GM18873 (cell line): ENCODE measurements at regions not wholly inside any gene's neighbourhood (a gene's known extent, or its start where the extent isn't known, plus 50 kb on each side); places are given as distances from the start of the nearest gene placed in this dataset.
"Not testable (repeated sequence)": the region's sequence is repeated elsewhere in the genome, so short reads cannot be mapped to it uniquely, and the experiment has no call there.

ENCODE experiments used
- ATAC-seq: cut with Tn5 transposase; IDR thresholded peaks from one replicate; pipeline ENCODE4 v1.9.1; 2021; ENCODE audit warnings: mild to moderate bottlenecking, moderate library complexity, moderate number of reproducible peaks; ENCODE audit not compliant: unreplicated experiment, low FRiP score

DNA sequence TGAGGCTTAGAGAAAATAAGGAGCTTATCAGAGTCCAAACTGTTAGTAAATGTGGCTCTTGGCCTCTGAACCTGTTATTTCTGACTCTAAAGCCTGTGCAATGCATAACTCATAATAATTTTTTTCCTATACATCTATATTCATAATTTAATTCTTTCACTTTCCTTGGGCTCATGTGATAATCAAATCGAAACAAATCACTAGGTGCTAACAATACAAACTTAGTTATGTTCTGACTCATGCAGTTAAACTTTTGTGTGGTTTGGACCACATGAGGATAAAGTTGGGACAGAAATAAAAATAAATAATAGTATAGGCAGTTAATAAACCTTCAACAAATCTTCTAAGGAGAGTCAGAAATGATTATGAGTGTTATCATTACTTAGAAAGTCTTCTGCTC is 1629.0 kb downstream of the OLFM4 start:
- ATAC-seq = no peak

GRCh38 chr13:54658771-54659170 is 1630.2 kb downstream of the OLFM4 start:
- no peak for ATAC-seq

DNA sequence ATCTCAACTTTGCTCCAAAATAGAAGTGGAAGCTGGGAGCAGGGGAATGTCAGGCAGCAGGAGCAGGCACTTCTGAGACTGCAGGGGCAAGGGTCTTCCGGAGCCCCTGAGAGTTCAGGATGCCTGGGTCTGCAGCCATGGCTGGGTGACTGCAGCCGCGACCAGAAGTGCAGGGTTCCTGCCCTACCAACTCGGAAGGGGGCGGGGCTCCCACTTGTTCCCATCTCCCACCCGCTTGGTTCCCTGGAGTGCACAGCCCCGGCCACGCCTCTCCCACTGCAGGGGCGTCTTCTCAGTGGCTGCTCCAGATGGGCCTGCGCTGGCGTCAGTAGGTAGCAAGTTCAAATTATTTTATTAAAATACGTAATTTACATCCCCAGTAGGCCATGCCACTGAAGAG is 1631.7 kb downstream of the OLFM4 start:
- ATAC-seq = no peak

- ATAC-seq = no peak
Observed at GRCh38 chr13:54676526-54677113, 1648.0 kb downstream of the OLFM4 start.

DNA sequence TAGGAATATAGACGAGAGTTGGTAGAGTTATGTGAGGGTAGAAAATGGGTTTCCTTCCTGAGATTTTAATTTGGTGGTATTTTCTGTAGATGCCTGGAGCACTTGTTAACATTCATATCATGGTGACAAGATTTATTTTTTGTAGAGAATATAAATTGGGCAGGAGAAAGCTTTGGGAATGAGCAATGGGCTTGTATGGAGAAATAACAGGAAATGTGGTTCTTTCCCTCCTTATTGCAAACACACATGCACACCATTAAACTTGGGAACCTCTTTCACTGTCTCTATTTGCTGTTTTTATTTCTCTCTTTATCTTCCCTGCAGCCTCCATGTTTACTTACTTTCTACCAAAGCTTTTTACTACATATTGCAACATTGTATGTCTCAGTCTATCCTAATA is 1653.6 kb downstream of the OLFM4 start:
- ATAC-seq = no peak

DNA sequence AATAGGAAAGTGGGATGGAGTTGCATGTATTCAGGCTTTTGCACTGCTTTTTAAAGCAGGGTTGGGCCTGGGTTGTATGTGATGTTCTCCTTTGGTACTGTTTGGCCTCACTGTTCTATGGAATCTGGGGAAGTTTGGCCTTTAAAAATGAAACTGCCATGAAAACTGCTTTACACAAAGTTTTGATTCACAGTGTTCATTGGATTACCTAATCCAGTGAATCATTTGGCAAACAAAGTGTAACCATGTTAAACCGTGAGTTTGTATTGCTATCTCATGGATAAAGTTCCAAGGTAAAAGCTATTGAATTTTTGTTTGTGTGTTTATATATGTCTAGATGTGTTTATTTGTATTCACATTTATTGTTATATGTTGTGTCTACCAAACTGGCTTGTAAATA is 1658.6 kb downstream of the OLFM4 start:
- no peak for ATAC-seq

- no peak for ATAC-seq
Observed at GRCh38 chr13:54699831-54700230, 1671.2 kb downstream of the OLFM4 start.

DNA sequence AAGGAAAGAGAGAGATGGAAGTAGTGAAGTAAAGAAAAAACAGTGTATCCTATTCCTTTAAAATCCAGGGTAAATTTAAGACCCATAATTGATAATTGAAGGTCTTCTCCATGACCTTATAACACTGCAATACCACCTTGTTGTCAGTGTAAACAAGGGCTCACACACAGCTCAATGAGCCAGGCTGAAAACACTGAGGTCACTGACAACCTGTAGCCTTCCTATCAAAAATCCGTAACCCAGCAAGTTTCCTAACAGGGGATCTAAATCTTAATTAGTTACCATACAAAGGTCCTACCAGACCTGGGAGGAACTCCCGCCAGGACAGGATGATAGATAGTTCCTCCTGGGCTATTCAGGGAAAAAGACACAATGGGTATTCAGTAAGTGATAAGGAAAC is 1677.1 kb downstream of the OLFM4 start:
- no peak for ATAC-seq

DNA sequence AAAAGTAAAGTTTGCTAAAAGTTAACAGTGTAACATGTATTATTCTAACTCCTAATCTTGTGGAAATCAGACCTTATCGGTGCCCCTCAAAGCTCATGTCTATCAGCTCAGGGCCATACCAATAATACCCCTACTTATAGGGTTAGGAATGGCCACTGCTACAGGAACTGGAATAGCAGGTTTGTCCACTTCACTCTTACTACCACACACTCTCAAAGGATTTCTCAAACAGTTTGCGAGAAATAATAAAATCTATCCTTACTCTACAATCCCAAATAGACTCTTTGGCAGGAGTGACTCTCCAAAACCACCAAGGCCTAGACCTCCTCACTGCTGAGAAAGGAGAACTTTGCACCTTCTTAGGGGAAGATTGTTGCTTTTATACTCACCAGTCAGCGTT is 1677.7 kb downstream of the OLFM4 start:
- ATAC-seq = no peak

GRCh38 chr13:54709546-54709945 is 1680.9 kb downstream of the OLFM4 start:
- ATAC-seq = no peak

DNA sequence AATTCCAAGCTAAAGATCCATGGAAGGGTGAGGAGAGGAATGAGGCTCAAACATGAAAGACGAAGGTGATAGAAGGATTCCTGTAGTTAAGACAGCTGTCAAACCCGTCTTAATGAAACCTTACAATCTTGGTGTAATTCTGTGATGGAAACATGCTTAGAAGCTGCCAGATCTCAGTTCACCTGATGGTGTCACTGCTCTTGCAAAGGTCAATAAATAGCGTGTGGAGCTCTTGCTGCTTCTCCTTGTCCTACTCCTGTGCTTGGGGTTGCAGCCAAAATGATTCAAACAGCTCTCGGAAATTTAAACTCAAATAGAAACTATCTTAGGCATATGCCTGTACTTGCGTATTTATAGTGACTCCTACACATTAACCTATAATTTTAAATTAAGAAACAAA is 1705.0 kb downstream of the OLFM4 start:
- ATAC-seq = no peak

DNA sequence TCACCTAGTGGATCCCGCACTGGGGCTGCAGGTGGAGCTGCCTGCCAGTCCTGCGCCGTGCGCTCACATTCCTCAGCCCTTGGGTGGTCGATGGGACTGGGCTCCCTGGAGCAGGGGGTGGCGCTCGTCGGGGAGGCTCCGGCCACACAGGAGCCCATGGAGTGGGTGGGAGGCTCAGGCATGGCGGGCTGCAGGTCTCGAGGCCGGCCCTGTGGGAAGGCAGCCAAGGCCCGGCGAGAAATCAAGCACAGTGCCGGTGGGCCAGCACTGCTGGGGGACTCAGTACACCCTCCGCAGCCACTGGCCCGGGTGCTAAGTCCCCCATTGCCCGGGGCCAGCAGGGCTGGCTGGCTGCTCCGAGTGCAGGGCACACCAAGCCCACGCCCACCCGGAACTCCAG is 1708.6 kb downstream of the OLFM4 start:
- not testable (repeated sequence) for ATAC-seq

GRCh38 chr13:54742984-54743383 is 1714.4 kb downstream of the OLFM4 start:
- ATAC-seq = no peak

DNA sequence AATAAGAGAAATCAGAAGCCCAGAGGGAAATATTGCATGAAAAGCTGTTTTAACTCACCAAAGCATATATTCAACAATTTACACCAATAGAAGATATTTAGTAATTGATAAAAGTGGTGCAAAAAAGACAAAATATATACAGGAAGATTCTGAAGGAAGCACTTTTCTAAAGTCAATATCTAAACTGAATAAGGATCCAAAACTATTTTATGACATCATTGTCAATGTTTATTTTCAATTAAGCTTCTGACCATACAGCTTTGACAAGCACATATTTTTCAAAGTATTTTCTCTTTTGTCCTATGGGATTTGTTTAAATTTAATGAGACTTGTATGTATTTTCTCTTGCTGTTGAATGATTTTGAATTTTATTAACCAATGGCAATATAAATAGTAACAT is 1716.1 kb downstream of the OLFM4 start:
- ATAC-seq = no peak

- ATAC-seq = no peak
Observed at GRCh38 chr13:54750521-54750920, 1721.9 kb downstream of the OLFM4 start.

GRCh38 chr13:54758795-54759194 is 1730.2 kb downstream of the OLFM4 start:
- ATAC-seq = no peak

GRCh38 chr13:54768214-54768613 is 1739.6 kb downstream of the OLFM4 start:
- no peak for ATAC-seq

GRCh38 chr13:54775501-54776191 is 1747.0 kb downstream of the OLFM4 start:
- no peak for ATAC-seq

DNA sequence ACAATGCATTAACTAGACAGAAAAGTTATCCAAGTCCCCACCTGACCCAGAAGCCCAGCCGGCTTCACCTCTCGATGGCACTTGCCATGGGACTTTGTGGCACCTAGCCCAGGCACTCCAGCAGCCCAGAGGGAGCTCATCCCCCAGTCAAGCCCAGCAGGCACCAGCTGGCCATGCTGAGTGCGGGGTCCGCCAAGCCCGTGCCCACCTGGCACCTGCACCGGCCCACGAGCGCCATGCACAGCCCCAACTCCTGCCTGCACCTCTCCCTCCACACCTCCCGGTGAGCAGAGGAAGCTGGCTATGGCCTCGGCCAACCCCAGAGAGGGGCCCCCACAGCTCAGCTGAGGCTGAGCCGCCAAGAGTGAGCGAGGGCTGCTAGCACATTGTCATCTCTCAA is 1759.1 kb downstream of the OLFM4 start:
- no peak for ATAC-seq

DNA sequence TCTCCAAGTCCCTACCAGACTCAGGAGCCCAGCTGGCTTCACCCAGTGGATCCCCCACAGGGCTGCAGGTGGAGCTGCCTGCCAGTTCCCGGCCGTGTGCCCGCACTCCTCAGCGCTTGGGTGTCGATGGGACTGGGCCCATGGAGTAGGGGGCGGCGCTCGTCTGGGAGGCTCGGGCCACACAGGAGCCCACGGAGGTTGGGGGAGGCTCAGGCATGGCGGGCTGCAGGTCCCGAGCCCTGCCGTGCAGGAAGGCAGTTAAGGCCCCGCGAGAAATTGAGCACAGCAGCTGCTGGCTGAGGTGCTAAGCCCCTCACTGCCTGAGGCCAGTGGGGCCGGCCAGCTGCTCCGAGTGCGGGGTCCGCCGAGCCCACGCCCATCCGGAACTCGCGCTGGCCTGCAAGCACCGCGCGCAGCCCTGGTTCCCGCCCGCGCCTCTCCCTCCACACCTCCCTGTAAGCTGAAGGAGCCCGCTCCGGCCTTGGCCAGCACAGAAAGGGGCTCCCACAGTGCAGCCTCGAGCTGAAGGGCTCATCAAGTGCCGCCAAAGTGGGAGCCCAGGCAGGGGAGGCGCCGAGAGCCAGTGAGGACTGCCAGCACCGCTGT is 1771.1 kb downstream of the OLFM4 start:
- ATAC-seq = no peak

- ATAC-seq = no peak
Observed at GRCh38 chr13:54802226-54802625, 1773.6 kb downstream of the OLFM4 start.

DNA sequence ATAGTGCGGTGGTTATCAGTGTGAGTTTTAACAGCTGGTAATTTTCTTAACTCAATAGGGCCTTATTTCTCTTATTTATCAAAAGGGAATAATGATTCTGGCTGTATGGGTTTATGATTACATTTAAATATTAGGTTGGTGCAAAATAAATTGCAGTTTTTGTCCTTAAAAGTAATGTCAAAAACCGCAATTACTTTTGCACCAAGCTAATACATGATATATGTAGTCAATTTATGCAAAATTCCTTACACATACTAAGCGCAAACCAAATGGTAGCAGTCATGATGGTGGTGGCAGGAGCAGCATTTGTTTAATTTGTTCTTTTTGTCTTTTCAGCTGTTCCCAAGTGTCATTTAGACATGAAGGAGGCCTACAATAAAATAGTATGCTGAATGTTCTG is 1777.1 kb downstream of the OLFM4 start:
- no peak for ATAC-seq
